ENCODE measurements at regions not wholly inside any gene's neighbourhood (a gene's known extent, or its start where the extent isn't known, plus 50 kb on each side); places are given as distances from the start of the nearest gene placed in this dataset.

DNA sequence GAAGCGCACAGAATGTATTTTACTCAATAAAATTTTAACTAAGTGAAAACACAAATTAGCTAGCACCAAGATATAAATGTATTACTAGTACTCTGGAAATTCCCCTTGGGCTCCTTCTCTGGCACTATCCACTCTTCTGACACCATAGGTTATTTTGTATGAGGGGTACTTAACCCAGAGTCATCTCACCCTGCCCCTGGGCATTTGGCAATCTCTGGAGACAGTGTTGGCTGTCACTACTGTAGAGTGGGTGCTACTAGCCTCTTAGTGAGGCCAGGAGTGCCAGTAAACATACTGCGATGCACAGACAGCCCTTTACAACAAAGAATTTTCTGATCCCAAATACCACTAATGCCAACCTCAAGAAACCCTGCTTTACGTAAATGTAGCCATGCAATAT is 246.3 kb upstream of the KBTBD8 start:
- no peak for DNase-seq

- no peak for DNase-seq
These were observed 244.4 kb upstream of the KBTBD8 start for GRCh38 chr3:66753670-66754069.

DNA sequence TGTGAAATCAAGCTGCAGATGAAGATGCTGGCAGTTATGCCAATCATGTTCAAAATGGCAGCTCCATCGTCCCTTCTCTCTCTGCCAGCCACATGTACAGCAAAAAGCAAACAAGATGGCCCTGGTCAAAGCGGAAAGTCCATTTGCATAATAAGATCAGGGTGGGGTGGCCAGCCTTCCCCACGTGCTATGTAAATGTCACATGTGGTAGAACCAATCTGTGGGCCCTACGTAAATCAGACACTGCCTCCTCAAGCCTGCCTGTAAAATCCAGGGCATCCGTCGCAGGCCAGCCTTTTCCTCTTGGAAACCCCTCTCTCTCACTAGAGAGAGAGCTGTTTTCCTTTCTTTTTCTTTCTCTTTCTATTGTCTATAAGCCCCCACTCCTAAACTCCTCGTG is 243.5 kb upstream of the KBTBD8 start:
- no peak for DNase-seq

DNA sequence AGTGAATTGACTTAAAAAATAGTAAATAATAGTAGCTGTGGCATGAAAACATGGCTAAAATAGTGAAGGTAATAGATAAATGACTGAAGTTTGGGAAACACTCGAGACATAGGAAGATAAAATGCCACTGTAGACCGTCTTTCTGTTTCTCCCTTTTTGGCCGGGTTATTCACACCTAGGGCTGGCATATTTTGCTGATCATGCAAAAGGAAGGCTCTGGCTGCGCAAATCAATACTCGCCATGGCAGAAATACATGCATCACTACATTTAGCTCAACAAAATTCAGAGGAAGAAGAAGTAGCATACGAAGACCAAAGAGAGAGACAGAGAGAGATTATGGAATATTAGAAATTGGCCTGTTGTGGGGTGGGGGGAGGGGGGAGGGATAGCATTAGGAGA is 242.2 kb upstream of the KBTBD8 start:
- no peak for DNase-seq

GRCh38 chr3:66756468-66757036 is 241.6 kb upstream of the KBTBD8 start:
- no peak for DNase-seq

DNA sequence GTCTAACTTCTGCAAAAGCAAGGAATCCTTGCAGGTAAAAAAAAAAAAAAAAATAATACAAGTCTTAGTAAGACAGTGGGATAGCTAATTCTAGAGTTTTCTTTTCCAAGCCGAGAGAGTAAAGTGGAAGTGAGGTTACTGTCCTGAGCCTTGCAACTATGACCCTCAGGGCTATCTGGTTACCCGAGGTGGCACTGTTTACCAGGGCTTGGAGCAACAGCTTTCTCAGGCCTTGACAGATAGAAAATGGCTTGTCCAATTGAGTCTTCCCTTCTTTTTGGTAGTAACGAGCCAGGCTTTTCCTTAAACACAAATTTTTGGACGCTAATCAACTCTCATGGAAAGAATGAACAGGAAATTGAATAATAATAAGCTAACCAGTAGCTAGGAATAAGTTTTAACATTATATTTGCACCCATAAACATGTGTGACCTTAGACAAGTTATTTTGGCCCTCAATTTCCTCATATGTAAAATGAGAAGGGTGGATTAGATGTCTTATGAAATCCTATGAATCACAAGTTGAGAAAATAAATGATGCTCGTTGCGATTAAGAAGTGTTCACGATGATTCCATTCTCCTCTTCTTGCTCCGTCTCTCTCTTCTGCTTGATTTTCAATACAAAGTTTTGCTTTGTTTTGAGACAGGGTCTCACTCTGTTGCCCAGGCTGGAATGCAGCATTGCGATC is 236.9 kb upstream of the KBTBD8 start:
- no peak for DNase-seq

- no peak for DNase-seq
These were observed 235.0 kb upstream of the KBTBD8 start for GRCh38 chr3:66762916-66763693.

- no peak for DNase-seq
These were observed 220.0 kb upstream of the KBTBD8 start for GRCh38 chr3:66778107-66778506.

- no peak for DNase-seq
These were observed 219.3 kb upstream of the KBTBD8 start for GRCh38 chr3:66778777-66779176.

DNA sequence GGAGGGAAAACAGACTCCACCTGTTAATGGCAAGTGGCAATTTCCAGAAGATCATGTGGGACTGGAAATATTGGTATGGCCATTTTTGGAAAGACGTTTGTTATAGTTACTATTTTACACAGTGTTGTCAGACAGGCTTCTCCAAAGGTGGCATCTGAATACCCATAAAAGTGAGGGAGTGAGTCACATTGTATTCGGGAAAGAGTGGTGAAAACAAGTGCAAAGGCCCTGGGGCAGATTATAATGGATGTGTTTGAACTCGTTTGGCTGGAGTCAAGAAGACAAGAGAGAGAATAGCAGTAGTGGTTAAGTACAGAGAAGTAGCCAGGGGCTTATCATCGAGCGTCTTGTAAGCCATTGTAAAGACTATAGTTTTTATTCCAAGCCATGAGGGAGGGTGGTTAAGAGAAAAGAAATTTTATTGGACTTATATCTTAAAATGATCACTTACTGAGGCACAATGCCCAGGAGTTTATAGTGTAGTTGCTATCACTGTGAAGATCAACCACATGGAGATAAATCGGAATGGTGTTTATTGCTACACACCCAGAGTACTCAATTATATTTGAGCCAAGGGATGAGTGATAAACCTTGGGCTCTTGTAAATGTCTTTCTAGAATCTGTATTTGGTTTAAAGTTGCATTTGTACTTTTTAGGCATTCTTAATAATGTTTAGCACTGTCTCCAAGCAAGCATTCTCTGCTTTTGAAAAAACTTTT is 212.8 kb upstream of the KBTBD8 start:
- no peak for DNase-seq

DNA sequence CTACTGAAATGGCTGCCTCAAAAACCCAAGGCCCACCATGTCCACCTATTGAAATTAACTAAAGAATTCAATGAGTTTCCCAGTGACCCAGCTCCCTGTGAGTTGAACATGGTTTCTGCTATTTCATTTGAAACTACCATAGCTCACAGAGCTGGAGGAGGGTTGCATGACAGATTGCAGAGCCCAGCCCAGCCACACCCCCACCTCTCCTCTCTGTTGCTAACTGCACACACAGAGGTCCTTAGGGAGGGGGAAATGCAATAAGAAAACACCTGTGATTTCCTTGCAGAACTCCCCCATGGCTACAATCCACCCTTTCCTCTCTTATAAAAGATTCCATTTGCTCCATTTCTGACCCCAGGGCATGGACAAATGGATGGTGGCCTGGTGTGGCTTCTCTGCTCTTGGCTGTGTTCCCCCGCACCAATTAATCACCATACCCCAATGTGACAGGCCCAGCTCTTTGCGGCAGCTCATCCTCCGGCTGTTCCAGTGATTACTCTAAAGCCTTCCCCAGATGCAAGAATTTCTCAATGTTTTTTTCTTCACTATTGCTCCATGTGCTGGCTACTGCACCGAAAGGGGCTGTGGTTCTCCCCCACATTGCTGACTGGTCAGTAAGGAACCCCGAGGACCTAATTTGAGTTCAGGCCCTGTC is 208.4 kb upstream of the KBTBD8 start:
- no peak for DNase-seq

- DNase-seq, result no peak
These were observed 206.0 kb upstream of the KBTBD8 start for GRCh38 chr3:66792086-66792485.

- no peak for DNase-seq
These were observed 202.7 kb upstream of the KBTBD8 start for GRCh38 chr3:66795365-66795764.

DNA sequence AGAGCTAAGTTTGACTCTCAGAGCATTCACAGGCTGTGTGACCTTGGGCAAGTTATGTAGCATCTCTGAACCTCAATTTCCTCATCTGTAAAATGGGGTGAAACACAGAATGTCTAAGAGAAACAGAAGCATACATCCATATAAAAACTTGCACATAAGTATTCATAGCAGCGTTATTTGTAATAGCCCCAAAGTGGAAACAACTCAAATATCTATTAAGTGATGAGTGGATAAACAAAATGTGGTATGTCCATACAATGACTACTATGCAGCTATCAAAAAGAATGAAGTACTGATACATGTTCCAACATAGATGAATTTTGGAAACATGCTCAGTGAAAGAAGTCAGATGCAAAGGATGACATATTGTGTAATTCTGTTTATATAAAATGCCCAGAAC is 201.8 kb upstream of the KBTBD8 start:
- DNase-seq, result no peak

DNA sequence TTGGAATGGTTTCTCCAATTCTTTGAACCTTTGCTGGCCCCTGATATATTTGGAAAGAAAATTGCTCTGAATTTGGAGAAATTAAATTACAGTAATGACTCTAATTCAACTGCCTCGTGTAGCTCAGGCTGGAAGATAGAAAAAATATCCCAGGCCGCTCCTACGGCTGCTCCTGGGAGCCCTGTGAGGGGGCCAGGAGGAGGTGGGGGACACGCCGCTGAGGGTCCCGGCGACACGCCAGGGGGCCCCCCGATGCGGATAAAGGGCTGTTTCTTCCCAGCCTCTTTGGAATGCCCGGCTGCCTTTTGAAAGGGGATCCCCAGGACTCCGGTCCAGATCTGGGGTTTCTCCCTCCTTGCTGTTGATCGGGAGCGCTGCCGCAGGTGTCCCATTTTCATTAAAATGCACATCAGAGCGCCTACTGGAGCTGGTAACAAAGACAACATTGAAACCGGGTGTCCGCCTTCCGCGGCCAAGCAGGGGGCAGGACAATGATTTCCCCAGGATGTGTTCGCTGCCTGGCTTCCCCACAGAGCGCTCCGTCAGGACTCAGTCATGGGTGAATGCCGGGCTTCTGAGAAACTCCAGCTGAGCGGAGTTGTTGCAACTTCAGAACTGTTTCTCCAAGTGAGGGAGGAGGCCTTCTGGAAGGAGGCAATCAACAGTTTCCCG is 200.1 kb upstream of the KBTBD8 start:
- DNase-seq, result no peak

DNA sequence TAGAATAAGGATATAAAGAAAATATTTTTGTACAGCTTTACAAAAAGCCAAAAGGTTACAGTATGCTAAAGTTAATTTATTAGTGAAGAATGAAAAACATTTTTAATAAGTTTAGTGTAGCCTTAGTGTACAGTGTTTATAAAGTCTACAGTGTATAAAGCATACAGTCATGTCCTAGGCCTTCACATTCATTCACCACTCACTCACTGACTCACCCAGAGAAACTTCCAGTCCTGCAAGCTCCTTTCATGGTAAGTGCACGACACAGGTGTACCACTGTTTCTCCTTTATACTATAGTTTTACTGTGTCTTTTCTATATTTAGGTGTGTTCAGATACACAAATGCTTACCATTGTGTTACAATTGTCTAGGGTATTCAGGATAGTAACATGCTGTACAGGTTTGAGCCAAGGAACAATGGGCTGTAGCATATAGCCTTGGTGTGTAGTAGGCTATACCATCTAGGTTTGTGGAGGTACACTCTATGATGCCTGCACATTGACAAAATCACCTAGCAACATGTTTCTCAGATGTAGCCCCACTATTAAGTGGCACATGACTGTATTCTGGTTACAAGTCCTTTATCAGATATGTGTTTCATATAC is 197.1 kb upstream of the KBTBD8 start:
- no peak for DNase-seq

DNA sequence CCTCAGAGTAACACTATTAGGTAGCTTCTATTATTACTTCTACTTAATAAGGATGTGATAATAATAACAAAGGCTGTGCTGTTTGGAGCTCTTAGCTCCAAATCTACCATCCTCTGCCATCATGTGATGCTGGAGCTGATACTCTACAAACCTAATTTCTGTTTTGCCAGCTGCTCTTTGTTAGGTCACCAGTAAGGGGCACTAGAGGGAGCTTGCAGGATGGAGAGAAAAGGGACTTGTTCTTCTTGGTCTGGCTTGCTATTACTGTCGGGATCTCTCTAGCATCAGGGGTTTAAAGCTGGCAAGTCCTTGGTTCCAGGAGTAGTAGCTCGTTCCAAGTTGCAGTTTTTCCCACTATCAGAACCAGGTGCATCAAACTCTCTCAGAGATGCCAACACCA is 194.9 kb upstream of the KBTBD8 start:
- DNase-seq, result no peak

GRCh38 chr3:66803721-66804695 is 194.1 kb upstream of the KBTBD8 start:
- no peak for DNase-seq

GRCh38 chr3:66808891-66809594 is 189.1 kb upstream of the KBTBD8 start:
- peak; percentile 22 for DNase-seq

- no peak for DNase-seq
These were observed 188.5 kb upstream of the KBTBD8 start for GRCh38 chr3:66809595-66809958.
